WTC11 (cell line): ENCODE measurements at regions not wholly inside any gene's neighbourhood (a gene's known extent, or its start where the extent isn't known, plus 50 kb on each side); places are given as distances from the start of the nearest gene placed in this dataset.

Source experiments
- ATF1 ChIP-seq: sonication (generic); formaldehyde crosslinking; IDR thresholded peaks from 2 replicates; pipeline ENCODE4 v1.8.1; 2023; ENCODE audit warnings: mild to moderate bottlenecking, moderate library complexity, missing genetic modification reagents
- CBFB ChIP-seq: sonication (generic); formaldehyde crosslinking; IDR thresholded peaks from 2 replicates; pipeline ENCODE4 v1.8.1; 2022; ENCODE audit warnings: mild to moderate bottlenecking, low read depth, missing genetic modification reagents
- SMAD3 ChIP-seq: sonication (generic); formaldehyde crosslinking; IDR thresholded peaks from 2 replicates; pipeline ENCODE4 v1.8.0; 2022; ENCODE audit warnings: missing genetic modification reagents, mild to moderate bottlenecking, borderline replicate concordance
- TEAD4 ChIP-seq: sonication (generic); formaldehyde crosslinking; IDR thresholded peaks from 2 replicates; pipeline ENCODE4 v1.8.0; 2022; ENCODE audit warnings: mild to moderate bottlenecking, missing genetic modification reagents
- TP53 ChIP-seq: sonication (generic); formaldehyde crosslinking; IDR thresholded peaks from 2 replicates; pipeline ENCODE4 v1.8.1; 2023; ENCODE audit warnings: mild to moderate bottlenecking, missing genetic modification reagents
- ZNF232 ChIP-seq: sonication (generic); formaldehyde crosslinking; IDR thresholded peaks from 2 replicates; pipeline ENCODE4 v1.8.0; 2022; ENCODE audit warnings: mild to moderate bottlenecking, missing genetic modification reagents
- ZNF416 ChIP-seq: fragments of 250-450 bp; sonication (Bioruptor Pico); IDR thresholded peaks from 2 replicates; pipeline ENCODE4 v1.9.0; 2021; ENCODE audit warnings: mild to moderate bottlenecking, inconsistent platforms
- TF ChIP-seq, protein P1 (sequence below): fragments of 200-600 bp; IDR thresholded peaks from 2 replicates; pipeline ENCODE4 v1.8.0; 2022; ENCODE audit warnings: antibody characterized with exemption
- TF ChIP-seq, protein P2 (sequence below): sonication (generic); formaldehyde crosslinking; IDR thresholded peaks from 2 replicates; pipeline ENCODE4 v1.8.0; 2022; ENCODE audit warnings: missing genetic modification reagents
- TF ChIP-seq, protein P3 (sequence below): sonication (generic); formaldehyde crosslinking; IDR thresholded peaks from 2 replicates; pipeline ENCODE4 v1.8.0; 2022; ENCODE audit warnings: mild to moderate bottlenecking, missing genetic modification reagents
- TF ChIP-seq, protein P4 (sequence below): sonication (generic); formaldehyde crosslinking; IDR thresholded peaks from 2 replicates; pipeline ENCODE4 v1.8.0; 2022; ENCODE audit warnings: mild to moderate bottlenecking, missing genetic modification reagents
- TF ChIP-seq, protein P5 (sequence below): fragments of 250-450 bp; sonication (Bioruptor Pico); IDR thresholded peaks from 2 replicates; pipeline ENCODE4 v2.1.2; 2022; ENCODE audit warnings: mild to moderate bottlenecking, moderate library complexity

DNA sequence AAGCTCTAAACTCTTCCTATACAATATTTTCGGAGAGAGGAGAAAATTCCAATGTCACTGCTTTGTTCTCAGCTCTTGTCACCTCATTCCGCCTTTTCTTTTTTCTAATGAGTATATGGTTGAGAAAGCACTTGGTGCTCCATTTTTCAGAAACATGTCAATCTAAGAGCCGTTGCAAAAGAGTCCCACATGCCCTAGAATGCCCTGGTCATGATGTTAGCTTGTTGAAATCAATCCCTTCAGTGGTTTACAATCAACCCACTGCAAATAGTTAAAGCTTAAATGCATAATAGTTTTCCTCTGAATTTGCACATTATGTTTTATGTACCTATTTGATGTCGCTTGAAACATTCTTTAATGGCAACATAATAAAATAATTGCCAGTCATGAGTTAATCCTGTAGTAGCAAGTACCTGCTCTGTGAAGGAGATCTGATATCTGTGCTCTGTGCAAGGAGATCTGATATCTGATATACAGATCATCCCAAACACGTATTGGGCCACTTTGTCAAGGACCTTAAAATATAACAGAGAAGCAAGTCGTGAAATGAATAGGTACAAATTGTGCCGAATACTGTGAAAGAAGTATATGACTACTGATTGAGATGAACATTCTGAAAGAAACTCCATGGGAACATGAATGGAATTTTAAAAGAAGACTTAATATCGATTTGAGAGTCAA lies 1633.5 kb downstream of the SUCLG1 start:
- TF ChIP-seq, protein P1, sequence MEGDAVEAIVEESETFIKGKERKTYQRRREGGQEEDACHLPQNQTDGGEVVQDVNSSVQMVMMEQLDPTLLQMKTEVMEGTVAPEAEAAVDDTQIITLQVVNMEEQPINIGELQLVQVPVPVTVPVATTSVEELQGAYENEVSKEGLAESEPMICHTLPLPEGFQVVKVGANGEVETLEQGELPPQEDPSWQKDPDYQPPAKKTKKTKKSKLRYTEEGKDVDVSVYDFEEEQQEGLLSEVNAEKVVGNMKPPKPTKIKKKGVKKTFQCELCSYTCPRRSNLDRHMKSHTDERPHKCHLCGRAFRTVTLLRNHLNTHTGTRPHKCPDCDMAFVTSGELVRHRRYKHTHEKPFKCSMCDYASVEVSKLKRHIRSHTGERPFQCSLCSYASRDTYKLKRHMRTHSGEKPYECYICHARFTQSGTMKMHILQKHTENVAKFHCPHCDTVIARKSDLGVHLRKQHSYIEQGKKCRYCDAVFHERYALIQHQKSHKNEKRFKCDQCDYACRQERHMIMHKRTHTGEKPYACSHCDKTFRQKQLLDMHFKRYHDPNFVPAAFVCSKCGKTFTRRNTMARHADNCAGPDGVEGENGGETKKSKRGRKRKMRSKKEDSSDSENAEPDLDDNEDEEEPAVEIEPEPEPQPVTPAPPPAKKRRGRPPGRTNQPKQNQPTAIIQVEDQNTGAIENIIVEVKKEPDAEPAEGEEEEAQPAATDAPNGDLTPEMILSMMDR, result no peak
- TF ChIP-seq, protein P2, sequence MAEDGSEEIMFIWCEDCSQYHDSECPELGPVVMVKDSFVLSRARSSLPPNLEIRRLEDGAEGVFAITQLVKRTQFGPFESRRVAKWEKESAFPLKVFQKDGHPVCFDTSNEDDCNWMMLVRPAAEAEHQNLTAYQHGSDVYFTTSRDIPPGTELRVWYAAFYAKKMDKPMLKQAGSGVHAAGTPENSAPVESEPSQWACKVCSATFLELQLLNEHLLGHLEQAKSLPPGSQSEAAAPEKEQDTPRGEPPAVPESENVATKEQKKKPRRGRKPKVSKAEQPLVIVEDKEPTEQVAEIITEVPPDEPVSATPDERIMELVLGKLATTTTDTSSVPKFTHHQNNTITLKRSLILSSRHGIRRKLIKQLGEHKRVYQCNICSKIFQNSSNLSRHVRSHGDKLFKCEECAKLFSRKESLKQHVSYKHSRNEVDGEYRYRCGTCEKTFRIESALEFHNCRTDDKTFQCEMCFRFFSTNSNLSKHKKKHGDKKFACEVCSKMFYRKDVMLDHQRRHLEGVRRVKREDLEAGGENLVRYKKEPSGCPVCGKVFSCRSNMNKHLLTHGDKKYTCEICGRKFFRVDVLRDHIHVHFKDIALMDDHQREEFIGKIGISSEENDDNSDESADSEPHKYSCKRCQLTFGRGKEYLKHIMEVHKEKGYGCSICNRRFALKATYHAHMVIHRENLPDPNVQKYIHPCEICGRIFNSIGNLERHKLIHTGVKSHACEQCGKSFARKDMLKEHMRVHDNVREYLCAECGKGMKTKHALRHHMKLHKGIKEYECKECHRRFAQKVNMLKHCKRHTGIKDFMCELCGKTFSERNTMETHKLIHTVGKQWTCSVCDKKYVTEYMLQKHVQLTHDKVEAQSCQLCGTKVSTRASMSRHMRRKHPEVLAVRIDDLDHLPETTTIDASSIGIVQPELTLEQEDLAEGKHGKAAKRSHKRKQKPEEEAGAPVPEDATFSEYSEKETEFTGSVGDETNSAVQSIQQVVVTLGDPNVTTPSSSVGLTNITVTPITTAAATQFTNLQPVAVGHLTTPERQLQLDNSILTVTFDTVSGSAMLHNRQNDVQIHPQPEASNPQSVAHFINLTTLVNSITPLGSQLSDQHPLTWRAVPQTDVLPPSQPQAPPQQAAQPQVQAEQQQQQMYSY (CRISPR knock-in tag), result no peak
- TF ChIP-seq SMAD3 (CRISPR knock-in tag) (no peak), ZNF232 (CRISPR knock-in tag) (no peak), ZNF416 (CRISPR knock-in tag) (no peak), TP53 (CRISPR knock-in tag) (no peak), ATF1 (no peak), CBFB (CRISPR knock-in tag) (no peak), TEAD4 (CRISPR knock-in tag) (no peak)
- TF ChIP-seq, protein P3, sequence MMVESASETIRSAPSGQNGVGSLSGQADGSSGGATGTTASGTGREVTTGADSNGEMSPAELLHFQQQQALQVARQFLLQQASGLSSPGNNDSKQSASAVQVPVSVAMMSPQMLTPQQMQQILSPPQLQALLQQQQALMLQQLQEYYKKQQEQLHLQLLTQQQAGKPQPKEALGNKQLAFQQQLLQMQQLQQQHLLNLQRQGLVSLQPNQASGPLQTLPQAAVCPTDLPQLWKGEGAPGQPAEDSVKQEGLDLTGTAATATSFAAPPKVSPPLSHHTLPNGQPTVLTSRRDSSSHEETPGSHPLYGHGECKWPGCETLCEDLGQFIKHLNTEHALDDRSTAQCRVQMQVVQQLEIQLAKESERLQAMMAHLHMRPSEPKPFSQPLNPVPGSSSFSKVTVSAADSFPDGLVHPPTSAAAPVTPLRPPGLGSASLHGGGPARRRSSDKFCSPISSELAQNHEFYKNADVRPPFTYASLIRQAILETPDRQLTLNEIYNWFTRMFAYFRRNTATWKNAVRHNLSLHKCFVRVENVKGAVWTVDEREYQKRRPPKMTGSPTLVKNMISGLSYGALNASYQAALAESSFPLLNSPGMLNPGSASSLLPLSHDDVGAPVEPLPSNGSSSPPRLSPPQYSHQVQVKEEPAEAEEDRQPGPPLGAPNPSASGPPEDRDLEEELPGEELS (CRISPR knock-in tag), result no peak
- TF ChIP-seq, protein P4, sequence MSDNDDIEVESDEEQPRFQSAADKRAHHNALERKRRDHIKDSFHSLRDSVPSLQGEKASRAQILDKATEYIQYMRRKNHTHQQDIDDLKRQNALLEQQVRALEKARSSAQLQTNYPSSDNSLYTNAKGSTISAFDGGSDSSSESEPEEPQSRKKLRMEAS (CRISPR knock-in tag), result no peak
- TF ChIP-seq, protein P5, sequence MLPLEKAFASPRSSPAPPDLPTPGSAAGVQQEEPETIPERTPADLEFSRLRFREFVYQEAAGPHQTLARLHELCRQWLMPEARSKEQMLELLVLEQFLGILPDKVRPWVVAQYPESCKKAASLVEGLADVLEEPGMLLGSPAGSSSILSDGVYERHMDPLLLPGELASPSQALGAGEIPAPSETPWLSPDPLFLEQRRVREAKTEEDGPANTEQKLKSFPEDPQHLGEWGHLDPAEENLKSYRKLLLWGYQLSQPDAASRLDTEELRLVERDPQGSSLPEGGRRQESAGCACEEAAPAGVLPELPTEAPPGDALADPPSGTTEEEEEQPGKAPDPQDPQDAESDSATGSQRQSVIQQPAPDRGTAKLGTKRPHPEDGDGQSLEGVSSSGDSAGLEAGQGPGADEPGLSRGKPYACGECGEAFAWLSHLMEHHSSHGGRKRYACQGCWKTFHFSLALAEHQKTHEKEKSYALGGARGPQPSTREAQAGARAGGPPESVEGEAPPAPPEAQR (CRISPR knock-in tag), result no peak
